Cardiac muscle cell (in vitro differentiated cells and primary cell): ENCODE measurements at regions not wholly inside any gene's neighbourhood (a gene's known extent, or its start where the extent isn't known, plus 50 kb on each side); places are given as distances from the start of the nearest gene placed in this dataset.
"Not testable (repeated sequence)": the region's sequence is repeated elsewhere in the genome, so short reads cannot be mapped to it uniquely, and the experiment has no call there.

ENCODE experiments used
- DNase-seq, 2 donors: peaks; one replicate each; pipeline versions ENCODE4 v3.0.0 to v3.0.0-alpha.2; 2010 to 2017; ENCODE audit warnings: low read depth in 1 of 2, low spot score in 1 of 2
- H3K27ac ChIP-seq: fragments of 200-600 bp; sonication (generic); 2 replicates; pipeline ENCODE4 v1.5.1; 2016
- H3K27me3 ChIP-seq: fragments of 200-600 bp; sonication (generic); 2 replicates; pipeline ENCODE4 v1.6.0; 2016; ENCODE audit warnings: control low read depth
- H3K36me3 ChIP-seq: fragments of 200-600 bp; sonication (generic); 2 replicates; pipeline ENCODE4 v1.5.1; 2016; ENCODE audit warnings: control low read depth
- H3K4me1 ChIP-seq: fragments of 200-600 bp; sonication (generic); 2 replicates; pipeline ENCODE4 v1.8.1; 2017; ENCODE audit warnings: low read depth, mild to moderate bottlenecking, mixed run types
- H3K4me3 ChIP-seq: fragments of 200-600 bp; sonication (generic); 2 replicates; pipeline ENCODE4 v1.5.1; 2016; ENCODE audit warnings: mild to moderate bottlenecking
- H3K9me3 ChIP-seq: fragments of 200-600 bp; sonication (generic); 2 replicates; pipeline ENCODE4 v1.5.1; 2017; ENCODE audit warnings: low read depth, mild to moderate bottlenecking, control low read depth
- CTCF ChIP-seq: IDR thresholded peaks from 2 replicates; pipeline ENCODE4 v1.5.1; 2012; ENCODE audit warnings: low read depth, mild to moderate bottlenecking, low read length

- no peaks in the 10 kb centered on the region for H3K27me3 ChIP-seq
- H3K27ac ChIP-seq: no peak overlapping the region
- DNase-seq: no peak
- no peaks in the 10 kb centered on the region for H3K36me3 ChIP-seq
- no peak for TF ChIP-seq CTCF
- no peaks in the 10 kb centered on the region for H3K9me3 ChIP-seq
- no peak overlapping the region for H3K4me3 ChIP-seq
- H3K4me1 ChIP-seq: no peaks in the 10 kb centered on the region
Observed at GRCh38 chr16:5296176-5296575, 198.6 kb upstream of the EEF2KMT start.

- H3K27me3 ChIP-seq, H3K4me3 ChIP-seq, H3K4me1 ChIP-seq, H3K36me3 ChIP-seq, DNase-seq, H3K9me3 ChIP-seq, H3K27ac ChIP-seq: not testable (repeated sequence)
Observed at GRCh38 chr16:5295304-5295703, 197.7 kb upstream of the EEF2KMT start.

GRCh38 chr16:5282152-5282551 lies 184.6 kb upstream of the EEF2KMT start:
- not testable (repeated sequence) for H3K4me1 ChIP-seq, H3K36me3 ChIP-seq, H3K4me3 ChIP-seq

GRCh38 chr16:5257462-5257861 lies 159.9 kb upstream of the EEF2KMT start:
- no peaks in the 10 kb centered on the region for H3K4me1 ChIP-seq
- H3K4me3 ChIP-seq: no peak overlapping the region
- no peak for TF ChIP-seq CTCF
- H3K27ac ChIP-seq: no peak overlapping the region
- no peaks in the 10 kb centered on the region for H3K36me3 ChIP-seq
- H3K27me3 ChIP-seq: no peaks in the 10 kb centered on the region
- no peak for DNase-seq
- no peaks in the 10 kb centered on the region for H3K9me3 ChIP-seq

More at GRCh38 chr16:5282152-5282551, 184.6 kb upstream of the EEF2KMT start:
- not testable (repeated sequence) for H3K9me3 ChIP-seq, H3K27ac ChIP-seq, H3K27me3 ChIP-seq, DNase-seq

- Histone ChIP-seq H3K4me1 (no peaks in the 10 kb centered on the region), H3K27ac (no peak overlapping the region), H3K9me3 (no peaks in the 10 kb centered on the region), H3K27me3 (no peaks in the 10 kb centered on the region), H3K4me3 (no peak overlapping the region), H3K36me3 (no peaks in the 10 kb centered on the region)
- no peak for TF ChIP-seq CTCF
- DNase-seq: no peak
Observed at GRCh38 chr16:5252791-5253190, 155.2 kb upstream of the EEF2KMT start.

- H3K36me3 ChIP-seq, H3K9me3 ChIP-seq, H3K27me3 ChIP-seq, H3K27ac ChIP-seq, H3K4me3 ChIP-seq, DNase-seq, H3K4me1 ChIP-seq: not testable (repeated sequence)
Observed at GRCh38 chr16:5247403-5247802, 149.8 kb upstream of the EEF2KMT start.

- H3K9me3 ChIP-seq, DNase-seq, H3K36me3 ChIP-seq, H3K4me1 ChIP-seq, H3K27ac ChIP-seq: not testable (repeated sequence)
- Histone ChIP-seq H3K4me3 (peak overlapping the region; percentile 18), H3K27me3 (peaks cover 54% of the 10 kb centered on the region)
Observed at GRCh38 chr16:5240278-5240626, 142.7 kb upstream of the EEF2KMT start.
